Thymus (tissue), 11 donors: ENCODE measurements at regions not wholly inside any gene's neighbourhood (a gene's known extent, or its start where the extent isn't known, plus 50 kb on each side); places are given as distances from the start of the nearest gene placed in this dataset.

Source experiments
- DNase-seq, 9 donors: peaks; one replicate each; pipeline ENCODE4 v3.0.0-alpha.2; 2013; ENCODE audit warnings: low spot score in 9 of 9, low read depth in 6 of 9, missing footprints in 1 of 9
- H3K27ac ChIP-seq, 2 donors: one replicate each; pipeline ENCODE4 v1.5.1; 2013; ENCODE audit warnings: control low read depth in 1 of 2, low read depth in 1 of 2, low read length in 1 of 2, mild to moderate bottlenecking in 1 of 2, moderate library complexity in 1 of 2
- H3K27me3 ChIP-seq, 2 donors: one replicate each; pipeline ENCODE4 v1.5.1; 2013; ENCODE audit warnings: low read length in 1 of 2; ENCODE audit not compliant: control insufficient read depth in 2 of 2, insufficient read depth in 1 of 2
- H3K36me3 ChIP-seq, 2 donors: one replicate each; pipeline ENCODE4 v1.5.1; 2013; ENCODE audit warnings: low read length in 1 of 2, mild to moderate bottlenecking in 1 of 2, moderate library complexity in 1 of 2; ENCODE audit not compliant: control insufficient read depth in 2 of 2, insufficient read depth in 2 of 2
- H3K4me1 ChIP-seq, 2 donors: one replicate each; pipeline ENCODE4 v1.5.1; 2013; ENCODE audit warnings: low read length in 2 of 2; ENCODE audit not compliant: control insufficient read depth in 2 of 2, insufficient read depth in 2 of 2
- H3K4me3 ChIP-seq, 2 donors: one replicate each; pipeline ENCODE4 v1.5.1; 2013; ENCODE audit warnings: low read length in 2 of 2, control low read depth in 1 of 2, mild to moderate bottlenecking in 1 of 2
- H3K9me3 ChIP-seq, 2 donors: one replicate each; pipeline ENCODE4 v1.5.1; 2013; ENCODE audit warnings: low read length in 1 of 2, mild to moderate bottlenecking in 1 of 2; ENCODE audit not compliant: control insufficient read depth in 2 of 2, insufficient read depth in 1 of 2
- WGBS: extraction: QIAGEN DNeasy Blood & Tissue Kit; methylation state at CpG from one replicate; pipeline ENCODE4 v1.1.7; 2013; 5-methylcytosine and 5-hydroxymethylcytosine counted together
- donor health status: healthy.

DNA sequence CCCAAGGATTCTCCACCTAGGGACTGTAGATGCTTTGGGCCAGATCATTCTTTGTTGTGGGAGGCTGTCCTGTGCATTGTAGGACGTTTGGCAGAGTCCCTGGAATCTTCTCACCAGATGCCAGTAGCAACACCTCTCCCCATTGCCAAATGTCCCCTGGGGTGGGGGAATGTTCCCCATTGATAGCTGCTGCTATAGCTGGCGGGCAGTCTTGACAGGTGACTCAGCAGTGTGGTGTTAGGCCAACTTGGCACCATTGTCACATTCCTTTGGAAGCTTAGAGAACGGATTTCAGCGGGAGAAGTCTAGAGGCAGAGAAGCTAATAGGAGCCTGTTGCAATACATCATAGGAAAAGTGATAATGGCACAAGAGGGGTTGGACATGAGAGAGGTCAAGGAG, 495.7 kb upstream of the SMIM21 start:
- no peaks in the 10 kb centered on the region for H3K4me1 ChIP-seq
- H3K27me3 ChIP-seq, result peaks cover 0 to under 1% of the 10 kb centered on the region in 2 donors
- no peak for DNase-seq
- no peaks in the 10 kb centered on the region for H3K36me3 ChIP-seq
- no peaks in the 10 kb centered on the region for H3K9me3 ChIP-seq
- WGBS, result 71% methylated on average over 4 of the region's 4 CpGs
- no peak overlapping the region for H3K4me3 ChIP-seq
- H3K27ac ChIP-seq, result no peak overlapping the region

DNA sequence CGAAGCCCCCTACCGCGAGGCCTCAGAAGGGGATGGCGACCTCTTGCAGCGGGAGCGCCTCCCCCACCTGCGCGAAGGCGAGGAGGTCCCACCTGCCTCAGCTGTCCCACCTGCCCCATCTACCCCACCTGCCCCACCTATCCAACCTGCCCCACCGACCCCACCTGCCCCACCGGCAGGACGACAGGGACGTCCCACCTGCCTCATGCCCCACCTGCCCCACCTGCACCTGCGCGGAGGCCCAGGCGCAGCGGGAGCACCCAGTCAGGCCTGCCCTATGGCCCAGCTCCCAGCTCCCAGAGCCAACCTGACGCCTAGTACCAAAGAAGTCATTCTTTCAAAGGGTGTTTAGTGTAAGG, 489.1 kb upstream of the SMIM21 start:
- WGBS, result 33% methylated on average over 18 of the region's 18 CpGs
- DNase-seq, result no peak
- H3K4me3 ChIP-seq, result no peak overlapping the region

DNA sequence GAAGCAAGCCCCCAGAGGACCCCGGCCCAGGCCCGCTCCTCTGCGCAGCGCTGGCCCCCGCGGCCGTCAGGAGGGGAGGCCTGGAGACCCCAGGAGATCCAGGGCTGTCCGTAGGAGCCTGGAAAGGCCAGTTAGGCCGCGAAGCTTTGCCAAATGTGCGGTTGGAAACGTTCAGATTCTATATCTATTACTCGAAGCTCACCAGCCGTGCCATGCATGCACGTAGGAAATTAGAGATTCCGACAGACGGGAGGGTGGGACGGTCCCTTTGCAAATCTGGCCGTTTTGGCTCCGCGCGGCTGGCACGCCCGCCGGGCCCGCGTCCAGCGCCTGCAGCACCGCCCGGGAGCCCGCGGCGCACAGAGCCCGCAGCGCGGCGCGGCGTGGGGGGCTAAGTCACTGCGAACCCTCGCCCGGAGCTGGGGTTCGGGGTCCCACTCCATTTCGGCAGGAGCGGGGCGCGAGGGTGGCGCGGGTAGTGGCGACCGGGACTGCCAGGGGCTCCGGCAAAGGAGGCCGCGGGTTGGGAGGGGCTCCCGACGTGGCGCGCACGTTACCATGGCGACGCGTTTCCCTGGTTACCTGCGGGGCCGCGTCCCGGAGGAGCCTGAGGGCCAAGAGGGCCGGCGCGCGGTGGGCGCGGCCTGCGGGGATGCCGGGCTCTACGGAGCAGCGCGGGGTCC, 488.6 kb upstream of the SMIM21 start:
- WGBS, result 5% methylated on average over 77 of the region's 77 CpGs
- peak in 4 of 9 donors; percentile 1 to 28 (median 24) for DNase-seq
- Histone ChIP-seq H3K27me3 (peaks cover 15 to 28% of the 10 kb centered on the region in 2 donors), H3K27ac (no peak overlapping the region), H3K9me3 (no peaks in the 10 kb centered on the region), H3K36me3 (no peaks in the 10 kb centered on the region), H3K4me1 (no peaks in the 10 kb centered on the region), H3K4me3 (no peak overlapping the region)

More for the DNA sequence above, 489.1 kb upstream of the SMIM21 start:
- Histone ChIP-seq H3K36me3 (no peaks in the 10 kb centered on the region), H3K9me3 (no peaks in the 10 kb centered on the region), H3K4me1 (no peaks in the 10 kb centered on the region), H3K27me3 (peaks cover 15 to 28% of the 10 kb centered on the region in 2 donors), H3K27ac (no peak overlapping the region)

DNA sequence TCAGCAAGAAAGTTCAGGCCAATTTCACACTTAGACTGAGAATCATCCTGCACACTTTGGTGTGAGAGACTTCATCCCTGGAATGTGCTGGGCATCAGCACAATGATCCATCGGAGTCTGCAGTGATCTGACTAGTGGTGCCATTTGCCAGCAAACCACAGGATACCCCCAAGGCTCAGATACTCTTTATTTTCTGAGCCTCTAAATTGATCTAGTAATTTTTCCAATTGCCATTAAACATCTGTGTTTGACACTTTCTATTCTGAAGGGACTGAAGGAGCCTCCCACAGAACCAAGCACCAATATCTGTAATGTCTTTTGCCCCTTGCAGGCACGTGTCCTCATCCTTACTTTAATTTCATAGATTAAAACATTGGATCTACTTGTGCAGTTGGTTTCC, 485.3 kb upstream of the SMIM21 start:
- WGBS, result 44% methylated on average over 2 of the region's 2 CpGs

GRCh38 chr18:75904416-75904815, 476.9 kb upstream of the SMIM21 start:
- DNase-seq, result no peak
- Histone ChIP-seq H3K36me3 (no peaks in the 10 kb centered on the region), H3K4me3 (no peak overlapping the region), H3K27me3 (no peaks in the 10 kb centered on the region), H3K9me3 (no peaks in the 10 kb centered on the region), H3K27ac (no peak overlapping the region), H3K4me1 (no peaks in the 10 kb centered on the region)
- WGBS, result 97% methylated on average over 15 of the region's 15 CpGs

More for the DNA sequence above, 485.3 kb upstream of the SMIM21 start:
- Histone ChIP-seq H3K27ac (no peak overlapping the region), H3K36me3 (no peaks in the 10 kb centered on the region), H3K9me3 (no peaks in the 10 kb centered on the region), H3K4me3 (no peak overlapping the region), H3K27me3 (peaks cover 15 to 25% of the 10 kb centered on the region in 2 donors), H3K4me1 (no peaks in the 10 kb centered on the region)
- no peak for DNase-seq

GRCh38 chr18:75898651-75899050, 471.1 kb upstream of the SMIM21 start:
- no peaks in the 10 kb centered on the region for H3K9me3 ChIP-seq
- DNase-seq, result no peak
- no peaks in the 10 kb centered on the region for H3K4me1 ChIP-seq
- no peaks in the 10 kb centered on the region for H3K36me3 ChIP-seq
- 82% methylated on average over 4 of the region's 4 CpGs for WGBS
- H3K27ac ChIP-seq, result no peak overlapping the region
- no peak overlapping the region for H3K4me3 ChIP-seq
- H3K27me3 ChIP-seq, result no peaks in the 10 kb centered on the region

GRCh38 chr18:75897386-75897785, 469.9 kb upstream of the SMIM21 start:
- H3K9me3 ChIP-seq, result no peaks in the 10 kb centered on the region
- H3K4me3 ChIP-seq, result no peak overlapping the region
- no peaks in the 10 kb centered on the region for H3K27me3 ChIP-seq
- H3K27ac ChIP-seq, result no peak overlapping the region
- H3K4me1 ChIP-seq, result no peaks in the 10 kb centered on the region
- 90% methylated on average over 7 of the region's 7 CpGs for WGBS
- H3K36me3 ChIP-seq, result no peaks in the 10 kb centered on the region
- no peak for DNase-seq

DNA sequence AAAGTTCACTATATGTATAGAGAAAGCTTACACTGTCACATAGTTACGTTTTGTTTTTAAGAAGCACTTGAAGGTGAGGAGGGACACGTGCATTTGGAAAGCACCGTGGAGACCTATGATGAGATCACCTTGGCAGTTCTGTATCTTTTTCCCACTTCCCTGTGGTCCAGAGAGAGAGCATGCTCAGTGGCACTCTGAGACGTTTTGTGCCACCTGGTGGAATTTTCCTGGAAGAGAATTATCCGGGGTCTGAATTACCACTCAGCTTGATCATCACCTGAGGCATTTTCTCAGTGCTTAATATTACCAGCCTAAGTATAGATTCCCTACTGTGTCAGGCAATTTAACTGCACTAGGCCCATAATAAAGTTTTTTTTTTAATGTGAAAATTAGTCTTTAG, 469.4 kb upstream of the SMIM21 start:
- H3K4me1 ChIP-seq, result no peaks in the 10 kb centered on the region
- no peak for DNase-seq
- no peaks in the 10 kb centered on the region for H3K9me3 ChIP-seq
- H3K36me3 ChIP-seq, result no peaks in the 10 kb centered on the region
- H3K27ac ChIP-seq, result no peak overlapping the region
- no peak overlapping the region for H3K4me3 ChIP-seq
- WGBS, result 56% methylated on average over 5 of the region's 5 CpGs
- H3K27me3 ChIP-seq, result no peaks in the 10 kb centered on the region

DNA sequence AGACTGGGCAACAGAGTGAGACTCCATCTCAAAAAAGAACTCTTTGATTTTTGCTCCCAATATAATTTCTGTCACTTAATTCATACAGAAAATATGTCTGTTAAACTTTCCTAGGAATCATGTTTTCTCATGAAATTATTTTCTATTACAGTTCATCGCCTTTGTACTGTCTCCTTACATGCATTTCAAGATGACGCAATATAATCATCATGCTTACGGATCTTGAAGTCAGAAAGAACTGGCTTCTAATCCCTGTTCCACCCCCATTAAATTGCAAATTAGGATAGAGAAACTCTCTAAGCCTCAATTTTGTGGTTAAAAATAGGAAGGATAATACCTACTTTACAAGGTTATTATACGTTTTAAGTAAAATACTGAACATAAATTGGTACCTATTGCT, 467.6 kb upstream of the SMIM21 start:
- H3K4me3 ChIP-seq, result no peak overlapping the region
- no peak for DNase-seq
- WGBS, result 95% methylated on average over 4 of the region's 4 CpGs
- no peaks in the 10 kb centered on the region for H3K27me3 ChIP-seq
- no peaks in the 10 kb centered on the region for H3K4me1 ChIP-seq
- H3K27ac ChIP-seq, result no peak overlapping the region
- no peaks in the 10 kb centered on the region for H3K9me3 ChIP-seq
- no peaks in the 10 kb centered on the region for H3K36me3 ChIP-seq
